ENCODE measurements at regions not wholly inside any gene's neighbourhood (a gene's known extent, or its start where the extent isn't known, plus 50 kb on each side); places are given as distances from the start of the nearest gene placed in this dataset.

GRCh38 chr3:141682007-141682406 is 56.1 kb upstream of the RNF7 start:
- TF ChIP-seq MAX (IDR thresholded peaks at IDR 0.05) (no peak), ZBTB7A (IDR thresholded peaks at IDR 0.05; ENCODE audit: low read depth) (no peak), TCF12 (IDR thresholded peaks at IDR 0.05; ENCODE audit: low read depth) (no peak), CREB1 (IDR thresholded peaks at IDR 0.05; ENCODE audit: low read depth) (no peak), YY1 (IDR thresholded peaks at IDR 0.05; ENCODE audit: low read depth) (no peak), TAF1 (IDR thresholded peaks at IDR 0.05; ENCODE audit: low read depth) (no peak), NFIC (IDR thresholded peaks at IDR 0.05) (no peak), CEBPB (IDR thresholded peaks at IDR 0.05) (no peak), REST (IDR thresholded peaks at IDR 0.05; ENCODE audit: low read depth) (no peak)

GRCh38 chr3:141682921-141683320 is 55.2 kb upstream of the RNF7 start:
- TF ChIP-seq TEAD4 (IDR thresholded peaks at IDR 0.05) (no peak), EP300 (IDR thresholded peaks at IDR 0.05; ENCODE audit: borderline replicate concordance) (no peak), NFIC (IDR thresholded peaks at IDR 0.05) (no peak), RAD21 (IDR thresholded peaks at IDR 0.05; ENCODE audit: low read depth) (no peak), CEBPB (IDR thresholded peaks at IDR 0.05) (no peak), YY1 (IDR thresholded peaks at IDR 0.05; ENCODE audit: low read depth) (no peak), FOXM1 (IDR thresholded peaks at IDR 0.05; ENCODE audit: borderline replicate concordance, low read depth) (no peak), CREB1 (IDR thresholded peaks at IDR 0.05; ENCODE audit: low read depth) (no peak), TCF12 (IDR thresholded peaks at IDR 0.05; ENCODE audit: low read depth) (no peak), EGR1 (IDR thresholded peaks at IDR 0.05) (no peak), ZBTB7A (IDR thresholded peaks at IDR 0.05; ENCODE audit: low read depth) (no peak), USF1 (IDR thresholded peaks at IDR 0.05) (no peak)

GRCh38 chr3:141684758-141685157 is 53.3 kb upstream of the RNF7 start:
- TF ChIP-seq MAX (IDR thresholded peaks at IDR 0.05) (no peak), RAD21 (IDR thresholded peaks at IDR 0.05; ENCODE audit: low read depth) (no peak), TAF1 (IDR thresholded peaks at IDR 0.05; ENCODE audit: low read depth) (no peak), REST (IDR thresholded peaks at IDR 0.05; ENCODE audit: low read depth) (no peak), TCF12 (IDR thresholded peaks at IDR 0.05; ENCODE audit: low read depth) (no peak), CREB1 (IDR thresholded peaks at IDR 0.05; ENCODE audit: low read depth) (no peak), ZBTB7A (IDR thresholded peaks at IDR 0.05; ENCODE audit: low read depth) (no peak), NFIC (IDR thresholded peaks at IDR 0.05) (no peak), CEBPB (IDR thresholded peaks at IDR 0.05) (no peak)

GRCh38 chr3:141686466-141687291 is 51.4 kb upstream of the RNF7 start:
- TF ChIP-seq TCF12 (IDR thresholded peaks at IDR 0.05; ENCODE audit: low read depth) (no peak), EP300 (IDR thresholded peaks at IDR 0.05; ENCODE audit: borderline replicate concordance) (no peak), YY1 (IDR thresholded peaks at IDR 0.05; ENCODE audit: low read depth) (no peak), NFIC (IDR thresholded peaks at IDR 0.05) (no peak), CREB1 (IDR thresholded peaks at IDR 0.05; ENCODE audit: low read depth) (no peak), TEAD4 (IDR thresholded peaks at IDR 0.05) (no peak), USF1 (IDR thresholded peaks at IDR 0.05) (no peak), REST (IDR thresholded peaks at IDR 0.05; ENCODE audit: low read depth) (no peak), CEBPB (IDR thresholded peaks at IDR 0.05) (no peak), TAF1 (IDR thresholded peaks at IDR 0.05; ENCODE audit: low read depth) (no peak), ZBTB7A (IDR thresholded peaks at IDR 0.05; ENCODE audit: low read depth) (no peak), FOXM1 (IDR thresholded peaks at IDR 0.05; ENCODE audit: borderline replicate concordance, low read depth) (no peak), EGR1 (IDR thresholded peaks at IDR 0.05) (no peak), RAD21 (IDR thresholded peaks at IDR 0.05; ENCODE audit: low read depth) (no peak), MAX (IDR thresholded peaks at IDR 0.05) (no peak)

Measured in Ishikawa (cell line).